Stimulated activated effector memory CD8-positive, alpha-beta T cell treated with anti-CD3 and anti-CD28 coated beads, Interleukin-12 subunit alpha, Interleukin-12 subunit beta, amount 100 ng/mL, for 72 hours (primary cell): ENCODE measurements at regions not wholly inside any gene's neighbourhood (a gene's known extent, or its start where the extent isn't known, plus 50 kb on each side); places are given as distances from the start of the nearest gene placed in this dataset.
A peak's percentile ranks its signal among the peaks of the same experiment; 100 is the strongest.
"Not testable (repeated sequence)": the region's sequence is repeated elsewhere in the genome, so short reads cannot be mapped to it uniquely, and the experiment has no call there.

ENCODE experiments used
- ATAC-seq: fragments of 150-1000 bp; cut with Tn5 transposase; 2 replicates; pipeline ENCODE4 v1.10.0; 2021
- DNase-seq, 2 donors: peaks; one replicate each; pipeline ENCODE4 v3.0.0; 2021 to 2022; ENCODE audit warnings: low spot score in 2 of 2
- H3K27ac Mint-ChIP-seq: one replicate; pipeline ENCODE4 v1.8.0; 2022; ENCODE audit warnings: mild to moderate bottlenecking, mixed read lengths
- H3K36me3 Mint-ChIP-seq: one replicate; pipeline ENCODE4 v1.8.0; 2022; ENCODE audit warnings: mild to moderate bottlenecking, mixed read lengths
- H3K4me1 Mint-ChIP-seq: one replicate; pipeline ENCODE4 v1.8.0; 2022; ENCODE audit warnings: mixed read lengths
- H3K4me3 Mint-ChIP-seq: one replicate; pipeline ENCODE4 v1.8.0; 2022; ENCODE audit warnings: mild to moderate bottlenecking, mixed read lengths
- H3K9me3 Mint-ChIP-seq: one replicate; pipeline ENCODE4 v1.8.0; 2022; ENCODE audit warnings: mixed read lengths

DNA sequence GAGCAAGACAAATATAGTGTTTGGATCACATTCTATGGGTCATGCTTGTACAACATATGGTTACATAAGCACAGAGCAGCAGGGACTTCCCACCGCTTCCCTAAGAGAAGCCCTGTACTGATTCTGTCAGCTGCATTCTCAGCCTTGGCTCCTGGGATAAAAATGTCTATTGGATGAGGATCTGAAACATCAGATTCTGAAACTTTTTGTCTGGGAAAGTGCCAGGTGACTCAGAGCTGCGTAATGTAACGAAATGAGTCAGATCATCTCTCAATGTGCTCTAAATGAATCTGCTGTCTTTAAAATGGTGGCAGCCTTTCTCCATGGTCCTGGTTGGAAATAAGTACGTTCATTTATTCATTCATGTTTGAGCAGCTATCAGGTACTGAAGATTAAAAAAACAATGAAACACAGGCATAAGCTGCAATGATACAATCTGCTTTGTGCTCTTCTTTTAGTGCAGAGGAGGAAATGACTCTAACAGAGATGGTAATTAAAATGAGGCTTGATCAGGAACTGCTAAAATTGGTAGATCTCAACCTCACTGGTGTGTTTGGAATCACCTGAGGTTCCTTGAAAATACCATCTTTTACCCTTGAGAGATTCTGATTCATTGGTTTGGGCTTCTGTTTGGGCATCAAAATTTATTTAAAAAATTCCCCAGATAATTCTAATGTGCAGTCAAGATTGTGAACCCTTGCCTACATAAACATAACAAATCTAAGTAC is 99.1 kb upstream of the NAP1L1 start:
- DNase-seq (peak; percentile 8 to 75), ATAC-seq (peak; percentile 90)
- H3K4me1 Mint-ChIP-seq: peaks cover 7% of the 10 kb centered on the region
- no peak overlapping the region for H3K4me3 Mint-ChIP-seq
- H3K9me3 Mint-ChIP-seq: no peaks in the 10 kb centered on the region
- no peak overlapping the region for H3K27ac Mint-ChIP-seq
- H3K36me3 Mint-ChIP-seq: no peaks in the 10 kb centered on the region

DNA sequence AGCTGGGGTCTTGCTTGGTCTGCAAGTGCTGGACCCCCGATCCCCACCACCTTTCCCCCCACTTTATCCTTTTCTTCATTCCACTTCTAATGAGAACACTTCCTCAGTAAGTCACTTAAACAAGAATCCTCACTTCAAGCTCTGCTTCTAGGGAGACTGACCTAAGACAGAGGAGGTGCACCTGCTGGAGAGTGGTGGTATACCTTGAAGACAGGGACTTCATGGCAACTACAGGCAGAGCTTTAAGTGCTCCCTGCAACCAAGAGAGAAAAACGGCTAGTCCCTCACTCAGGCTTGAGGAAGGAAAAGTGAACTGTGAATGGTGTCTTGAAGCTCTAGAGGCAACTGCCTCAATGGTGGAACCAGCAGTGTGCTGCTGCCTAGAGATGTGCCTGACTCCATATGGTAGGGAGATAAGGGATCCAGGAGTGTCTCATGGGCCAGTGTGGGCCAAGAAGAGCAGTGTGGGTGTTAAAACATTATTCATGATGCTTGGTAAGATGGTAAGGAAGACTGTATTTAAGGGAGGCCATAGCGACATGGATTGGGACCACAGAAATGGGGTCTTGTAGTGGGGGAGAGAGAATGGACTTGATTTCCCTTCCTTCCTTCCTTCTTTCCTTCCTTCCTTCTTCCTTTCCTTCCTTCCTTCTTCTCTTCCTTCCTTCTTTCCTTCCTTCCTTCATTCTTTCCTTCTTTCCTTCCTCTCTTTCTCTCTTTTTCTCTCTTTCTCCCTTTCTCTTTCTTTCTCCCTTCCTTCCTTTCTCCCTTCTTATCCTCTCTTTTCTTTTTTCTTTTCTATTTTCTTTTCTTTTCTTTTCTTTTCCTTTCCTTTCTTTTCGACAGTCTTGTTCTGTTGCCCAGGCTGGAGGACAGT is 96.2 kb upstream of the NAP1L1 start:
- no peak for DNase-seq
- Mint-ChIP-seq H3K36me3 (no peaks in the 10 kb centered on the region), H3K27ac (no peak overlapping the region), H3K9me3 (no peaks in the 10 kb centered on the region), H3K4me1 (peaks cover 7% of the 10 kb centered on the region), H3K4me3 (no peak overlapping the region)
- ATAC-seq: no peak

DNA sequence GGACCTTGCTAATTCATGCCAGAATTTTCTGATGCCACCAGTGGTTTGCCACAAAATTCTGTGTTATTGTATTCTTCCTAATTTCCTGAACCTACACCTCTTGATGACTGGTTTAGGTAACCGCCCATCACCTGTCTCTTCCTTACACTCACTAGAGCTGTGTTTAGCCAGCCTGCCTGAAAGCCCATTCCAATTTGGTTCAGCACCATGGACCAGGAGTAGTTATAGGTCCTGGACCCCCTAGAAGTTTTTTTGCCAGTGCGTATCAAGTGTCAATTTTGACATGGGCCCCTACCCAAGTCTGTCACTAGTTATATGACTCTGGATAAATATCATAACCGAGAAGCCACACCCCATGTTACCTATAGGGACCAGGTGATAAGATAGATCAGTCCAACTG is 94.0 kb upstream of the NAP1L1 start:
- no peak overlapping the region for H3K27ac Mint-ChIP-seq
- ATAC-seq (no peak), DNase-seq (no peak)
- no peaks in the 10 kb centered on the region for H3K36me3 Mint-ChIP-seq
- no peak overlapping the region for H3K4me3 Mint-ChIP-seq
- H3K9me3 Mint-ChIP-seq: no peaks in the 10 kb centered on the region
- H3K4me1 Mint-ChIP-seq: peaks cover 2% of the 10 kb centered on the region

DNA sequence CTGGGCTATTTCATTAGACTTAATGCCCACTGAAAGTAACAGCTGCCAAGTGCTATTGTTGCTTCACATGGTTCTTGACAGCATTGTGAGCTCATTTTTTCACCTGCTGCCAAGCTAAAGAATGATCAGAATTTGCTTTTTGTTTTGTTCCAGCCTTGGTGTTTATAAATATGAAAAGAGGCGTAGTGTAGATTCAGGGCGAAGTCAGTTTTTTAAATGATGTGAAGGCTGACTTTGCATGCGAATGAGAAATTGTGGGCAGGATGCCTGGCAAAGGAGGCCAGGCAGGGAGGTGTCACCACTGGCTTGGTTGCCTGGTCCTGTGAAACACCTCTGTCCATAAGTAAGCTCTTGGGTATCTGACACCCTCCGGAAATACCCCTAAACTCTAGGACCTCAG is 93.3 kb upstream of the NAP1L1 start:
- Mint-ChIP-seq H3K9me3 (no peaks in the 10 kb centered on the region), H3K27ac (no peak overlapping the region), H3K4me3 (no peak overlapping the region), H3K4me1 (no peaks in the 10 kb centered on the region), H3K36me3 (no peaks in the 10 kb centered on the region)
- ATAC-seq: no peak
- DNase-seq: no peak

DNA sequence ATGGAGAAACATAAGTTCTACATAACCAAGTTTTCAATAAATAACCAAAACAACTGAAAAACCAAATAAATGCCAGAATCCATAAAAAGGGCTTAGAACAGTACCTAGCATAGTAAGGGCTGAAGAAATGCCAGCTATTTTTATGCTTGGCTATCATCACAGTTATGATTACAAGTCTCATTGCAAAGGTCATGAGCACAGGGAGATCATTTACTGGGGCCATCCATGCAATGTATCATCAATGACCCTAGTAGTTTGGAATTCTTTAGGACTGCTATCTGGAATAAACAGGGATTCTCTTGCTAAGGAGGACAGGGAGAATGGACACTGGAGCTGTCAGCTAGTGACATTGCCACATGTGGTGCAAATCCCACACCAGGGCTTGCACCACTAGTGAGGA is 92.5 kb upstream of the NAP1L1 start:
- no peak for DNase-seq
- ATAC-seq: no peak

DNA sequence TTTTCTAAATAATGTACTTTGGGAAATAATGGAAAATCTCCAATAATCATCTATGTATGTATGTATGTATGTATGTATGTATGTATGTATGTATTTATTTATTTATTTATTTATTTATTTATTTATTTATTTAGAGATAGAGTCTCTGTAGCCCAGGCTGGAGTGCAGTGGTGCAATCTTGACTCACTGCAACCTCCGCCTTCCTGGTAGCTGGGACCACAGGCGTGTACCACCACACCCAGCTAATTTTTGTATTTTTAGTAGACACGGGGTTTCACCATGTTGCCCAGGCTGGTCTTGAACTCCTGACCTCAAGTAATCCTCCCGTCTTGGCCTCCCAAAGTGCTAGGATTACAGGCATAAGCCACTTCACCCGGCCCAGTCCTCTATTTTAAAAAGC is 91.5 kb upstream of the NAP1L1 start:
- not testable (repeated sequence) for H3K4me3 Mint-ChIP-seq, DNase-seq, H3K9me3 Mint-ChIP-seq, H3K4me1 Mint-ChIP-seq, H3K27ac Mint-ChIP-seq, ATAC-seq, H3K36me3 Mint-ChIP-seq

More for the DNA sequence above, 92.5 kb upstream of the NAP1L1 start:
- no peaks in the 10 kb centered on the region for H3K9me3 Mint-ChIP-seq
- H3K4me3 Mint-ChIP-seq: no peak overlapping the region
- H3K36me3 Mint-ChIP-seq: no peaks in the 10 kb centered on the region
- no peaks in the 10 kb centered on the region for H3K4me1 Mint-ChIP-seq
- no peak overlapping the region for H3K27ac Mint-ChIP-seq

DNA sequence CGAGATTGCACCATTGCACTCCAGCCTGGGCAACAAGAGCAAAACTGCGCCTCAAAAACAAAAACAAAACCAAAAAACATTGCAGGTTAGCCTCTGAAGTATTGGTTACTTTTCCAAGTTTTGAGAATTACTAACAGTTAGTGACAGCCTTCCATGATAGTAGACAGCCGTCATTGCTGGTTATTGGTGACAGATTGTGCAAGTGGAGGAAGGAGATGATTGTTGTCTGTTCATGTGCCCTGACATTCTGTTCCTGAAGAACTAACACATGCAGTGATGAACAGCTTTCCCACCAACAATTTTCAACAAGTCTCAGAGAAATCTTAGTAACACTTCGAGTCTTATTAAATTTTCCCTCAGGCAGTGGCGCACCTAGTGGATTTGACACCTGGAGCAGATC is 89.3 kb upstream of the NAP1L1 start:
- no peaks in the 10 kb centered on the region for H3K36me3 Mint-ChIP-seq
- H3K9me3 Mint-ChIP-seq: no peaks in the 10 kb centered on the region
- DNase-seq (no peak), ATAC-seq (no peak)
- no peak overlapping the region for H3K4me3 Mint-ChIP-seq
- no peaks in the 10 kb centered on the region for H3K4me1 Mint-ChIP-seq
- no peak overlapping the region for H3K27ac Mint-ChIP-seq

DNA sequence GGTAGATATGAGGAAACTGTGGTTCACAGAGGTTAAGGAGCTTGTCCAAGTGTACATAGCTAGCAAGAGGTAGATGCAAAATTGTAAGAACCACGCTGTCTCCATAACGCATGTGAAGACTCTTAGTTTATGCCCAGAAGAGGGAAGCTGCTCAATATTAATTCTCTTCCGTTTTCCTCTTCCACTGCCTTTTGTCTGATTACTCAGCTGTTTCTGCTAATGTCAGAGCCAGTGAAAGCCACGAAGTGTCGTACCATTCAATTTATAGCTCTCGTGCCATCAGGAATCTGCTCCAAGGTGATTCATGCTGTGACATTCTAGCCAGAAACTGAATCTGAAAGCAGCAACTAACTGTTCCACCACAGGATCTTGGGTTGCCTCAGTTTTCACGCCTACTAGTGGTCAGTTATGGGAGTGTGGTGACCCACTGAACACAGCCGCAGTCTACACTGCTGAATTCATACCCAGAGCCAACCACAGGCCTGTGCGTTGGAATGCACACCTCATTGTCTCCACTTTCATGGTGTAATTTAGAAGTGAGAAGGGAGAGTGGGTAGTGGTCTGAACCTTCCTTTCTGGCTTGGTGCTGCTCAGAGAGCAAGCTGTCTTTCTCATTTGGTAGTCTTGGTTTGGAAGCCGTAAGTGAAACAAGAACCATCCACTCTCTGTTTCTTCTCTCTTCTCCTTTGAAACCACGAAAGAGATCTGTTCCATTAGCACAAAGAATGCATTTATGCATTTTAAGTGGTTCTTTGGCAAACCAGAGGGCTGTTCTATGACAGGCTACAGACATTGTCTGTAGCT is 74.2 kb upstream of the NAP1L1 start:
- Mint-ChIP-seq H3K36me3 (peaks cover 7% of the 10 kb centered on the region), H3K4me3 (peak overlapping the region; percentile 9), H3K4me1 (peaks cover 20% of the 10 kb centered on the region), H3K27ac (peak overlapping the region; percentile 51), H3K9me3 (no peaks in the 10 kb centered on the region)
- ATAC-seq (peak; percentile 98), DNase-seq (peak; percentile 74 to 91)

DNA sequence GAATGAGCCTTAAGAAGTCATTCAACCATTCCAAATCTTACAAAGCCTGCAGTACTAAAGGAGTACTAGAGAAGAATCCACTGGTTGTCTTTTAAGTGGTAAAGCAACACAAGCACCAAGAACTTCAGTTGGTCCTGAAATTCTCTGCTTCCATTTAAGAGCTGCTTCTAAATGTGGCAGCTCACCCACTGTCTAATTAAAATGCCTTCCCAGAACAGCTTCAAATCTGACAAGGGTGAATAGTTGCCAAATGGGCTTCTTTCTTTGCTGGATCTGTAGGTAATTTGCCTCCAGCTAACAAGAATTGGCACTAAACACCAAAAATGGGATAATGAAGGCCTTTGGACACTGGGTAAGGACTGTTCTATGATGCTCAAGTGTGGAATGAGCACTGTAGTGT is 72.2 kb upstream of the NAP1L1 start:
- H3K36me3 Mint-ChIP-seq: peaks cover 7% of the 10 kb centered on the region
- H3K4me1 Mint-ChIP-seq: peaks cover 25% of the 10 kb centered on the region
- no peaks in the 10 kb centered on the region for H3K9me3 Mint-ChIP-seq
- H3K4me3 Mint-ChIP-seq: no peak overlapping the region
- H3K27ac Mint-ChIP-seq: no peak overlapping the region
- DNase-seq (no peak), ATAC-seq (no peak)

DNA sequence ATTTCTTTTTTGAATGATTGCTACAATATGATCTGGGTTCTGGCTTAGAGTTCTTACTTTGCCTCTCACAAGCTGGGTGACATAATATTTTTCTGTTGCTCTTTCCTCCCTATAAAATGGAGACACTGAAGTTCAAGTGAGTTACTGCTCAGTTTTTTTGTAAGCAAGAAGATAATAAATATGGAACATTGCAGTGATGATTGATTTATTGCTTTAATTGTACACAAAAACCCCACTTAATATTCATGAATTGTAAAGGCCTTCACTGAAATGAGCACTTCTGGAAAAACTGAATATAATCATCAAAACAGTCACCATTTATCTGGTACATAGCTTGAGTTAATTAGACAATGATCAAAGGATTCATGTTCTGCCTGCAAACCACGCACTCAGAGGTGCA is 71.8 kb upstream of the NAP1L1 start:
- DNase-seq (no peak), ATAC-seq (no peak)
- peaks cover 25% of the 10 kb centered on the region for H3K4me1 Mint-ChIP-seq
- H3K9me3 Mint-ChIP-seq: no peaks in the 10 kb centered on the region
- no peak overlapping the region for H3K27ac Mint-ChIP-seq
- H3K36me3 Mint-ChIP-seq: peaks cover 7% of the 10 kb centered on the region
- H3K4me3 Mint-ChIP-seq: no peak overlapping the region

DNA sequence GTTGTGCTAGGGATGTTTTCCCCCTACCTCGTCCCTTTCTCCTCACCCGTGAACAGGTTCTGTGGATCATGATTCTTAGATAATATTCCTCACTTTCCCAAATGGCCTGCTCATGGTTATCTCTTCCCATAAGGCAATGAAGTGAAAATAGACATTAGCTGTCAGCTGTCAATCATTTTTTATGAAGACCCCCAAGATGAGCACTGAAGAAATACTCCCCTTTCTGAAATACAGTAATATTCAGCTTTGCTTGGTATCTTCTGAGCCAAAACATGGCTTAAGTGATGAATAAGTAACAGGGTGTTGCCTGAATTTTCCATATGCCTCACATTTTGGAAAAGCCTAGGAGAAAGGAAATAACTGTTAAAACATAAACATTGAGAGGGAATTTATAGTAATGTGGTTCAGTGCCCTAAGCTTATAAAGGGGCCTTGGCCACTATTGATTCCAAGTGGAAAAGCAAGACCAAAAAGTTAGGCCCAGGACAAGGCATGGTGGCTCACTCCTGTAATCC is 70.7 kb upstream of the NAP1L1 start:
- Mint-ChIP-seq H3K27ac (no peak overlapping the region), H3K36me3 (peaks cover 7% of the 10 kb centered on the region), H3K4me3 (no peak overlapping the region), H3K9me3 (no peaks in the 10 kb centered on the region), H3K4me1 (peaks cover 25% of the 10 kb centered on the region)
- no peak for ATAC-seq
- DNase-seq: no peak

DNA sequence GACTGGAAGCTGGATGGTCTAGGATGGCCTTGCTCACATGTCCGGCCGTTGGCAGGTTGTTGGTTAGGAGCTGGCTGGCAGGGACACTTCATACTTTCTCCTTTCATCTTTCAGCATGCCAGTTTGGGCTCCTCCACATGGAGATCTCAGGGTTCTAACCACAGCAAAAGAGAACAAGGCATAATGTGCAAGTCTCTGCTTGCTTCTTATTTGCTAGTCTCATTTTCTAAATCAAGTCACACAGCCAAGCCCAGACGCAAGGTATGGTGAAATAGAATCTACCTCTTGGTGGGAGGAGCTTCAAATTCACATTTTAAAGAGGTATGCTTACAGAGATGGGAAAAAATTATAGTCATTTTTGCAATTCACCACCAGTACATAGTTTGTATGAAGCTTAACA is 69.1 kb upstream of the NAP1L1 start:
- Mint-ChIP-seq H3K4me1 (peaks cover 11% of the 10 kb centered on the region), H3K27ac (no peak overlapping the region), H3K9me3 (no peaks in the 10 kb centered on the region), H3K4me3 (no peak overlapping the region), H3K36me3 (peaks cover 2% of the 10 kb centered on the region)
- ATAC-seq (no peak), DNase-seq (no peak)

DNA sequence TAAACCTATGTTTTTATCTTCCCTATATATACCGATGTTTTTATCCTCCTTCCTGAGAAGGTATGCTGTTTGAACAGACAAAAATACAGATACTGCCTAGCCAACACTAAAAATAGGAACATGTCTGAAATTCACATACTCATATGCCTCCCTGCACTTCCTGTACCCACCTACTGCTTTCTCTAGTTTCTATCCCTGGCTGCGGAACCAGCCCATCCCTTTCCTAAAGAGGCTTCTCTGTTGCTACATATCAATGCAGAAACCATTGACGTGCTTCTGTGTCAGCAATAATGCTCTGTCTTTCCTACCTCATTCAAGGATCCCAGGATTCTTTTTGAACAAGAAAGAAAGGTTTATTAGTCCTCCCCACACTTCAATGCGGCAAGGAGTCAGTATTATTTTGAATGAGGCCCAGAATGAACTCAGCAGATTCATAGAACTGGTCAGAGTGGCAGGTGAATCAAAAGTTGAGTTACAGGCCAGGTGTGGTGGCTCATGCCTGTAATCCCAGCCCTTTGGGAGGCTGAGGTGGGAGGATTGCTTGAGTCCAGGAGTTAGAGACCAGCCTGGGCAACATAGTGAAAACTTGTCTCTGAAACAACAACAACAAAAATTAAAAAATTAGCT is 67.8 kb upstream of the NAP1L1 start:
- no peak overlapping the region for H3K27ac Mint-ChIP-seq
- H3K4me1 Mint-ChIP-seq: peaks cover 6% of the 10 kb centered on the region
- H3K36me3 Mint-ChIP-seq: no peaks in the 10 kb centered on the region
- peak; percentile 53 for ATAC-seq
- no peaks in the 10 kb centered on the region for H3K9me3 Mint-ChIP-seq
- H3K4me3 Mint-ChIP-seq: no peak overlapping the region
- DNase-seq: no peak

DNA sequence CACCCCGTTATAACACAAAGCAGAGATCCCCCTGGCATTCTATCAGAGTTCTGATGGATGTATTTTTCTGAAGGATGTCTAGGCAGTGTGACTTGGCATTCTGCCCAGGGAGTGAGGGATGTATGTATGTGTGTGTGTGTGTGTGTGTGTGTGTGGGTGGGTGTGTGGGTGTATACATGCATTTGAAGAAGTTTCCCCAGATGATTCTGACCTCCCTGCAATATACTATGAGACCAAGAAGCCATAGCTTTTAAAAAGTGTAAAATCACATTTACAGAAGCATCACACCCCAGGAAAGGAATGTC is 59.7 kb upstream of the NAP1L1 start:
- DNase-seq: no peak
- H3K9me3 Mint-ChIP-seq: no peaks in the 10 kb centered on the region
- H3K36me3 Mint-ChIP-seq: no peaks in the 10 kb centered on the region
- peak; percentile 50 for ATAC-seq
- H3K4me1 Mint-ChIP-seq: peaks cover 17% of the 10 kb centered on the region
- H3K27ac Mint-ChIP-seq: peak overlapping the region; percentile 54
- H3K4me3 Mint-ChIP-seq: no peak overlapping the region
